Caco-2 (cell line): ENCODE measurements at regions not wholly inside any gene's neighbourhood (a gene's known extent, or its start where the extent isn't known, plus 50 kb on each side); places are given as distances from the start of the nearest gene placed in this dataset.

Experiments used
- BruUV-seq: library from RNA; stranded (reverse); fragments of 400-500 nt; replicated peaks from 2 replicates; lab custom pipeline; 2021; lab: Mats Ljungman, UMichigan
- CTCF ChIA-PET: fragments of 300-600 bp; sonication (Branson Sonifier 250); formaldehyde crosslinking; loops from one replicate; lab custom pipeline; 2022; ENCODE audit warnings: antibody characterized with exemption; lab: Charles Lee
- POLR2A ChIA-PET: fragments of 300-600 bp; sonication (Branson Sonifier 250); formaldehyde crosslinking; loops from one replicate; lab custom pipeline; 2022; ENCODE audit warnings: antibody characterized with exemption; lab: Charles Lee
- DNase-seq, 2 experiments: peaks; one replicate each; pipeline versions ENCODE4 v3.0.0 to v3.0.0-alpha.2; 2020 to 2022
- H3K27me3 ChIP-seq: replicated peaks from 2 replicates; pipeline ENCODE4 v1.6.0; 2011; ENCODE audit warnings: low read length; ENCODE audit not compliant: control insufficient read depth, insufficient read depth
- H3K36me3 ChIP-seq: 2 replicates; pipeline ENCODE4 v1.5.1; 2011; ENCODE audit warnings: low read length; ENCODE audit not compliant: control insufficient read depth, insufficient read depth
- H3K4me1 ChIP-seq: fragments of 250-450 bp; sonication (Bioruptor Pico); 2 replicates; pipeline ENCODE4 v1.5.1; 2020; ENCODE audit warnings: mild to moderate bottlenecking
- H3K4me3 ChIP-seq: 2 replicates; pipeline ENCODE4 v1.5.1; 2011; ENCODE audit warnings: low read depth, mild to moderate bottlenecking, control low read depth, low read length
- H3K9me3 ChIP-seq: fragments of 250-450 bp; sonication (Bioruptor Pico); 2 replicates; pipeline ENCODE4 v1.5.1; 2020; ENCODE audit warnings: mild to moderate bottlenecking, moderate library complexity
- H3K27ac Mint-ChIP-seq: one replicate; pipeline ENCODE4 v1.8.0; 2022; ENCODE audit warnings: mixed read lengths; ENCODE audit not compliant: unreplicated experiment
- H3K27me3 Mint-ChIP-seq: one replicate; pipeline ENCODE4 v1.8.0; 2022; ENCODE audit warnings: mixed read lengths; ENCODE audit not compliant: insufficient read depth, unreplicated experiment
- H3K36me3 Mint-ChIP-seq: one replicate; pipeline ENCODE4 v1.8.0; 2022; ENCODE audit warnings: mild to moderate bottlenecking, mixed read lengths; ENCODE audit not compliant: insufficient read depth, unreplicated experiment
- H3K4me1 Mint-ChIP-seq: one replicate; pipeline ENCODE4 v1.8.0; 2022; ENCODE audit warnings: low read depth, mixed read lengths; ENCODE audit not compliant: unreplicated experiment
- H3K4me3 Mint-ChIP-seq: one replicate; pipeline ENCODE4 v1.8.0; 2022; ENCODE audit warnings: mild to moderate bottlenecking, moderate library complexity, mixed read lengths; ENCODE audit not compliant: unreplicated experiment
- H3K9me3 Mint-ChIP-seq: one replicate; pipeline ENCODE4 v1.8.0; 2022; ENCODE audit warnings: mixed read lengths; ENCODE audit not compliant: unreplicated experiment
- CTCF ChIP-seq, 2 experiments: fragments of 200-600 bp in 1 of 2; IDR thresholded peaks; 1 replicate in 1 of 2; 2 replicates in 1 of 2; pipeline versions ENCODE4 v1.5.1 to v1.8.0; 2011 to 2022; ENCODE audit warnings: antibody characterized with exemption in 1 of 2, control low read depth in 1 of 2, inconsistent platforms in 1 of 2, low read depth in 1 of 2, low read length in 1 of 2, mild to moderate bottlenecking in 1 of 2, moderate library complexity in 1 of 2; ENCODE audit not compliant: insufficient read depth in 1 of 2, severe bottlenecking in 1 of 2, unreplicated experiment in 1 of 2
- intact Hi-C: fragments of 100-400 bp; cut with micrococcal nuclease; formaldehyde crosslinking; loops from one replicate; pipeline ENCODE4 v1.10.0; 2022; ENCODE audit not compliant: unreplicated experiment

- intact Hi-C loops: no loop called here
- Mint-ChIP-seq H3K4me1 (no peaks in the 10 kb centered on the region), H3K27ac (no peak overlapping the region), H3K9me3 (no peaks in the 10 kb centered on the region), H3K27me3 (no peaks in the 10 kb centered on the region), H3K4me3 (no peak overlapping the region), H3K36me3 (no peaks in the 10 kb centered on the region)
- H3K4me1 ChIP-seq: no peaks in the 10 kb centered on the region
- CTCF ChIA-PET: no interaction called here
- H3K9me3 ChIP-seq: no peaks in the 10 kb centered on the region
- POLR2A ChIA-PET: no interaction called here
- H3K36me3 ChIP-seq: no peaks in the 10 kb centered on the region
- no peak for TF ChIP-seq CTCF (IDR thresholded peaks at IDR 0.05; ENCODE audit: insufficient read depth in 1 of 2, low read depth in 1 of 2, low read length in 1 of 2, severe bottlenecking in 1 of 2, unreplicated experiment in 1 of 2)
- no peaks in the 10 kb centered on the region for H3K27me3 ChIP-seq
- no TSS peak for BruUV-seq
- no peak for DNase-seq
- no peak overlapping the region for H3K4me3 ChIP-seq
Observed at GRCh38 chr6:94462231-94462630, 1042.9 kb upstream of the EPHA7 start.

- Mint-ChIP-seq H3K27me3 (no peaks in the 10 kb centered on the region), H3K4me3 (no peak overlapping the region), H3K27ac (no peak overlapping the region), H3K36me3 (no peaks in the 10 kb centered on the region), H3K9me3 (no peaks in the 10 kb centered on the region), H3K4me1 (no peaks in the 10 kb centered on the region)
- CTCF ChIA-PET: no interaction called here
- no peak for TF ChIP-seq CTCF (IDR thresholded peaks at IDR 0.05; ENCODE audit: insufficient read depth in 1 of 2, low read depth in 1 of 2, low read length in 1 of 2, severe bottlenecking in 1 of 2, unreplicated experiment in 1 of 2)
- H3K36me3 ChIP-seq: no peaks in the 10 kb centered on the region
- no TSS peak for BruUV-seq
- POLR2A ChIA-PET: no interaction called here
- no peaks in the 10 kb centered on the region for H3K27me3 ChIP-seq
- DNase-seq: no peak
- intact Hi-C loops: no loop called here
- no peaks in the 10 kb centered on the region for H3K4me1 ChIP-seq
- no peaks in the 10 kb centered on the region for H3K9me3 ChIP-seq
- H3K4me3 ChIP-seq: no peak overlapping the region
Observed at GRCh38 chr6:94456266-94456665, 1036.9 kb upstream of the EPHA7 start.

GRCh38 chr6:94454231-94454630 is 1034.9 kb upstream of the EPHA7 start:
- Mint-ChIP-seq H3K27me3 (no peaks in the 10 kb centered on the region), H3K27ac (no peak overlapping the region), H3K36me3 (no peaks in the 10 kb centered on the region), H3K4me3 (no peak overlapping the region), H3K4me1 (no peaks in the 10 kb centered on the region), H3K9me3 (no peaks in the 10 kb centered on the region)
- no peak overlapping the region for H3K4me3 ChIP-seq
- H3K4me1 ChIP-seq: no peaks in the 10 kb centered on the region
- ChIA-PET POLR2A (no interaction called here), CTCF (no interaction called here)
- no peak for DNase-seq
- no TSS peak for BruUV-seq
- TF ChIP-seq CTCF (IDR thresholded peaks at IDR 0.05; ENCODE audit: insufficient read depth in 1 of 2, low read depth in 1 of 2, low read length in 1 of 2, severe bottlenecking in 1 of 2, unreplicated experiment in 1 of 2): no peak
- H3K9me3 ChIP-seq: no peaks in the 10 kb centered on the region
- no peaks in the 10 kb centered on the region for H3K36me3 ChIP-seq
- H3K27me3 ChIP-seq: no peaks in the 10 kb centered on the region
- intact Hi-C loops: no loop called here
